Ishikawa (cell line): ENCODE measurements at regions not wholly inside any gene's neighbourhood (a gene's known extent, or its start where the extent isn't known, plus 50 kb on each side); places are given as distances from the start of the nearest gene placed in this dataset.

Experiments
- CEBPB ChIP-seq: IDR thresholded peaks from 2 replicates; pipeline ENCODE4 v1.6.1; 2012
- CREB1 ChIP-seq: IDR thresholded peaks from 2 replicates; pipeline ENCODE4 v1.6.1; 2012; ENCODE audit warnings: low read depth
- EGR1 ChIP-seq: IDR thresholded peaks from 2 replicates; pipeline ENCODE4 v1.6.1; 2012
- EP300 ChIP-seq: IDR thresholded peaks from 2 replicates; pipeline ENCODE4 v1.6.1; 2012; ENCODE audit warnings: borderline replicate concordance
- MAX ChIP-seq: IDR thresholded peaks from 2 replicates; pipeline ENCODE4 v1.6.1; 2012
- RAD21 ChIP-seq: IDR thresholded peaks from 2 replicates; pipeline ENCODE4 v1.6.1; 2012; ENCODE audit warnings: low read depth
- TAF1 ChIP-seq: IDR thresholded peaks from 2 replicates; pipeline ENCODE4 v1.6.1; 2012; ENCODE audit warnings: low read depth, mild to moderate bottlenecking
- TCF12 ChIP-seq: IDR thresholded peaks from 2 replicates; pipeline ENCODE4 v1.6.1; 2012; ENCODE audit warnings: low read depth
- TEAD4 ChIP-seq: IDR thresholded peaks from 2 replicates; pipeline ENCODE4 v1.6.1; 2012
- USF1 ChIP-seq: IDR thresholded peaks from 2 replicates; pipeline ENCODE4 v1.6.1; 2012
- YY1 ChIP-seq: IDR thresholded peaks from 2 replicates; pipeline ENCODE4 v1.6.1; 2012; ENCODE audit warnings: low read depth

GRCh38 chr22:47406180-47406834 lies 643.9 kb downstream of the TBC1D22A start:
- TF ChIP-seq USF1 (no peak), CREB1 (no peak), TEAD4 (no peak), EGR1 (no peak), RAD21 (no peak), YY1 (no peak), CEBPB (no peak), TCF12 (no peak), EP300 (no peak), TAF1 (no peak), MAX (no peak)
